Mesothelial cell of epicardium (in vitro differentiated cells): ENCODE measurements at regions not wholly inside any gene's neighbourhood (a gene's known extent, or its start where the extent isn't known, plus 50 kb on each side); places are given as distances from the start of the nearest gene placed in this dataset.

ENCODE experiments used
- DNase-seq, 2 experiments: peaks; one replicate each; pipeline ENCODE4 v3.0.0; 2021; ENCODE audit warnings: low spot score in 2 of 2; ENCODE audit not compliant: unreplicated experiment in 2 of 2
- H3K27ac Mint-ChIP-seq: 2 replicates; pipeline ENCODE4 v1.8.0; 2021; ENCODE audit warnings: mixed read lengths
- H3K27me3 Mint-ChIP-seq: 2 replicates; pipeline ENCODE4 v1.8.0; 2021; ENCODE audit warnings: low read depth, mixed read lengths
- H3K36me3 Mint-ChIP-seq: 2 replicates; pipeline ENCODE4 v1.8.0; 2021; ENCODE audit warnings: mixed read lengths
- H3K4me1 Mint-ChIP-seq: 2 replicates; pipeline ENCODE4 v1.8.0; 2021; ENCODE audit warnings: mixed read lengths
- H3K4me3 Mint-ChIP-seq: 2 replicates; pipeline ENCODE4 v1.8.0; 2021; ENCODE audit warnings: mild to moderate bottlenecking, moderate library complexity, mixed read lengths
- H3K9me3 Mint-ChIP-seq: 2 replicates; pipeline ENCODE4 v1.8.0; 2021; ENCODE audit warnings: mixed read lengths
- CTCF ChIP-seq: fragments of 200-600 bp; sonication (generic); IDR thresholded peaks from one replicate; pipeline ENCODE4 v1.5.0; 2021; ENCODE audit warnings: antibody characterized with exemption; ENCODE audit not compliant: unreplicated experiment

GRCh38 chr20:47865912-47866311, 80.6 kb upstream of the SULF2 start:
- Mint-ChIP-seq H3K4me3 (no peak overlapping the region), H3K27ac (no peak overlapping the region), H3K4me1 (no peaks in the 10 kb centered on the region), H3K9me3 (peaks cover 10% of the 10 kb centered on the region), H3K36me3 (no peaks in the 10 kb centered on the region), H3K27me3 (peaks cover 17% of the 10 kb centered on the region)
- TF ChIP-seq CTCF, result no peak
- DNase-seq, result no peak

GRCh38 chr20:47865451-47865850, 80.2 kb upstream of the SULF2 start:
- no peak for TF ChIP-seq CTCF
- H3K36me3 Mint-ChIP-seq, result no peaks in the 10 kb centered on the region
- DNase-seq, result no peak
- H3K4me3 Mint-ChIP-seq, result no peak overlapping the region
- H3K9me3 Mint-ChIP-seq, result peaks cover 10% of the 10 kb centered on the region
- peaks cover 17% of the 10 kb centered on the region for H3K27me3 Mint-ChIP-seq
- H3K27ac Mint-ChIP-seq, result no peak overlapping the region
- no peaks in the 10 kb centered on the region for H3K4me1 Mint-ChIP-seq

GRCh38 chr20:47863981-47864380, 78.7 kb upstream of the SULF2 start:
- Mint-ChIP-seq H3K27ac (no peak overlapping the region), H3K36me3 (no peaks in the 10 kb centered on the region), H3K27me3 (peaks cover 17% of the 10 kb centered on the region)

GRCh38 chr20:47863315-47863965, 78.2 kb upstream of the SULF2 start:
- no peak overlapping the region for H3K4me3 Mint-ChIP-seq
- H3K27me3 Mint-ChIP-seq, result peaks cover 17% of the 10 kb centered on the region
- H3K9me3 Mint-ChIP-seq, result peaks cover 10% of the 10 kb centered on the region
- H3K27ac Mint-ChIP-seq, result no peak overlapping the region
- H3K4me1 Mint-ChIP-seq, result no peaks in the 10 kb centered on the region
- H3K36me3 Mint-ChIP-seq, result no peaks in the 10 kb centered on the region
- no peak for DNase-seq
- no peak for TF ChIP-seq CTCF

More at GRCh38 chr20:47863981-47864380, 78.7 kb upstream of the SULF2 start:
- no peak for TF ChIP-seq CTCF
- H3K9me3 Mint-ChIP-seq, result peaks cover 10% of the 10 kb centered on the region
- no peak for DNase-seq
- no peak overlapping the region for H3K4me3 Mint-ChIP-seq
- no peaks in the 10 kb centered on the region for H3K4me1 Mint-ChIP-seq

- no peak for DNase-seq
- no peak for TF ChIP-seq CTCF
- no peak overlapping the region for H3K27ac Mint-ChIP-seq
- H3K9me3 Mint-ChIP-seq, result peaks cover 10% of the 10 kb centered on the region
- H3K4me3 Mint-ChIP-seq, result no peak overlapping the region
- no peaks in the 10 kb centered on the region for H3K36me3 Mint-ChIP-seq
- peaks cover 17% of the 10 kb centered on the region for H3K27me3 Mint-ChIP-seq
- H3K4me1 Mint-ChIP-seq, result peaks cover 6% of the 10 kb centered on the region
These were observed 77.4 kb upstream of the SULF2 start for GRCh38 chr20:47862574-47863240.
